ENCODE measurements at regions not wholly inside any gene's neighbourhood (a gene's known extent, or its start where the extent isn't known, plus 50 kb on each side); places are given as distances from the start of the nearest gene placed in this dataset.

- Histone ChIP-seq H3K79me2 (ENCODE audit: insufficient read depth, low read depth) (no peaks in the 10 kb centered on the region), H2AFZ (ENCODE audit: low read depth) (no peak overlapping the region), H3K4me2 (no peak overlapping the region), H3K27ac (no peak overlapping the region), H3K27me3 (ENCODE audit: insufficient read depth, low read depth) (no peaks in the 10 kb centered on the region), H3K36me3 (ENCODE audit: insufficient read depth) (no peaks in the 10 kb centered on the region), H4K20me1 (ENCODE audit: insufficient read depth) (no peaks in the 10 kb centered on the region), H3K4me3 (IDR thresholded peaks at IDR 0.05; ENCODE audit: insufficient read depth, low read depth, low read length) (no peak overlapping the region), H3K4me1 (ENCODE audit: low read depth, poor library complexity, severe bottlenecking) (no peaks in the 10 kb centered on the region), H3K9ac (no peak overlapping the region)
- TF ChIP-seq CTCF (conservative IDR thresholded peaks at IDR 0.05; ENCODE audit: low read depth, low read length) = no peak
Observed at GRCh38 chr9:126038790-126039189, 287.8 kb upstream of the MVB12B start.

- Histone ChIP-seq H4K20me1 (ENCODE audit: insufficient read depth) (no peaks in the 10 kb centered on the region), H2AFZ (ENCODE audit: low read depth) (no peak overlapping the region), H3K79me2 (ENCODE audit: insufficient read depth, low read depth) (no peaks in the 10 kb centered on the region), H3K27me3 (ENCODE audit: insufficient read depth, low read depth) (no peaks in the 10 kb centered on the region), H3K27ac (no peak overlapping the region), H3K9ac (no peak overlapping the region), H3K36me3 (ENCODE audit: insufficient read depth) (no peaks in the 10 kb centered on the region), H3K4me3 (IDR thresholded peaks at IDR 0.05; ENCODE audit: insufficient read depth, low read depth, low read length) (no peak overlapping the region), H3K4me2 (no peak overlapping the region), H3K4me1 (ENCODE audit: low read depth, poor library complexity, severe bottlenecking) (no peaks in the 10 kb centered on the region)
- no peak for TF ChIP-seq CTCF (conservative IDR thresholded peaks at IDR 0.05; ENCODE audit: low read depth, low read length)
Observed at GRCh38 chr9:126043681-126044080, 282.9 kb upstream of the MVB12B start.

GRCh38 chr9:126049088-126049487, 277.5 kb upstream of the MVB12B start:
- no peak overlapping the region for H3K4me2 ChIP-seq
- H3K9ac ChIP-seq = no peak overlapping the region
- no peaks in the 10 kb centered on the region for H3K79me2 ChIP-seq (ENCODE audit: insufficient read depth, low read depth)
- TF ChIP-seq CTCF (conservative IDR thresholded peaks at IDR 0.05; ENCODE audit: low read depth, low read length) = no peak
- H2AFZ ChIP-seq (ENCODE audit: low read depth) = no peak overlapping the region
- no peak overlapping the region for H3K4me3 ChIP-seq (IDR thresholded peaks at IDR 0.05; ENCODE audit: insufficient read depth, low read depth, low read length)
- H3K27ac ChIP-seq = no peak overlapping the region
- H3K27me3 ChIP-seq (ENCODE audit: insufficient read depth, low read depth) = no peaks in the 10 kb centered on the region
- no peaks in the 10 kb centered on the region for H4K20me1 ChIP-seq (ENCODE audit: insufficient read depth)
- no peaks in the 10 kb centered on the region for H3K4me1 ChIP-seq (ENCODE audit: low read depth, poor library complexity, severe bottlenecking)
- H3K36me3 ChIP-seq (ENCODE audit: insufficient read depth) = no peaks in the 10 kb centered on the region

GRCh38 chr9:126049896-126050604, 276.6 kb upstream of the MVB12B start:
- no peak overlapping the region for H3K27ac ChIP-seq

More at GRCh38 chr9:126049896-126050604, 276.6 kb upstream of the MVB12B start:
- Histone ChIP-seq H3K79me2 (ENCODE audit: insufficient read depth, low read depth) (no peaks in the 10 kb centered on the region), H3K4me1 (ENCODE audit: low read depth, poor library complexity, severe bottlenecking) (no peaks in the 10 kb centered on the region), H3K36me3 (ENCODE audit: insufficient read depth) (no peaks in the 10 kb centered on the region), H3K4me2 (no peak overlapping the region), H3K4me3 (IDR thresholded peaks at IDR 0.05; ENCODE audit: insufficient read depth, low read depth, low read length) (no peak overlapping the region), H4K20me1 (ENCODE audit: insufficient read depth) (no peaks in the 10 kb centered on the region), H3K27me3 (ENCODE audit: insufficient read depth, low read depth) (no peaks in the 10 kb centered on the region), H3K9ac (no peak overlapping the region), H2AFZ (ENCODE audit: low read depth) (no peak overlapping the region)
- TF ChIP-seq CTCF (conservative IDR thresholded peaks at IDR 0.05; ENCODE audit: low read depth, low read length) = no peak
